Vagina (tissue), 2 donors: ENCODE measurements at regions not wholly inside any gene's neighbourhood (a gene's known extent, or its start where the extent isn't known, plus 50 kb on each side); places are given as distances from the start of the nearest gene placed in this dataset.

Experiments used
- DNase-seq, 2 donors: peaks; one replicate each; pipeline ENCODE4 v3.0.0-alpha.2; 2017; ENCODE audit errors: extremely low spot score in 2 of 2
- H3K27ac ChIP-seq: fragments of 200-600 bp; sonication (generic); one replicate; pipeline ENCODE4 v1.5.1; 2019
- H3K27me3 ChIP-seq: fragments of 200-600 bp; sonication (generic); one replicate; pipeline ENCODE4 v1.5.1; 2019
- H3K36me3 ChIP-seq, 2 donors: fragments of 200-600 bp; sonication (generic); one replicate each; pipeline ENCODE4 v1.5.1; 2017 to 2019
- H3K4me1 ChIP-seq: fragments of 200-600 bp; sonication (generic); one replicate; pipeline ENCODE4 v1.5.1; 2019
- H3K4me3 ChIP-seq, 2 donors: fragments of 200-600 bp; sonication (generic); 1 replicate in 1 of 2; 2 replicates in 1 of 2; pipeline ENCODE4 v1.5.1; 2016 to 2019
- H3K9me3 ChIP-seq: fragments of 200-600 bp; sonication (generic); one replicate; pipeline ENCODE4 v1.5.1; 2019
- POLR2A ChIP-seq, 2 donors: fragments of 450-650 bp; IDR thresholded peaks; one replicate each; pipeline ENCODE4 v1.6.1; 2017; ENCODE audit warnings: antibody characterized with exemption in 2 of 2, mild to moderate bottlenecking in 2 of 2, moderate library complexity in 2 of 2
- POLR2AphosphoS5 ChIP-seq, 2 donors: sonication (generic); formaldehyde crosslinking; IDR thresholded peaks; one replicate each; pipeline ENCODE4 v1.9.0; 2017; ENCODE audit warnings: antibody characterized with exemption in 2 of 2, mild to moderate bottlenecking in 2 of 2, low read depth in 1 of 2; ENCODE audit not compliant: insufficient read depth in 1 of 2
- intact Hi-C: fragments of 100-400 bp; cut with DNase I; formaldehyde crosslinking; loops from one replicate; pipeline ENCODE4 v1.15.1; 2023
- TF ChIP-seq, protein P1 (sequence below), 3 experiments: fragments of 450-650 bp in 2 of 3; fragments of 200-600 bp in 1 of 3; sonication (generic) in 1 of 3; IDR thresholded peaks; one replicate each; pipeline ENCODE4 v1.5.1; 2017 to 2019; ENCODE audit warnings: antibody characterized with exemption in 3 of 3, mild to moderate bottlenecking in 2 of 3, moderate library complexity in 2 of 3

DNA sequence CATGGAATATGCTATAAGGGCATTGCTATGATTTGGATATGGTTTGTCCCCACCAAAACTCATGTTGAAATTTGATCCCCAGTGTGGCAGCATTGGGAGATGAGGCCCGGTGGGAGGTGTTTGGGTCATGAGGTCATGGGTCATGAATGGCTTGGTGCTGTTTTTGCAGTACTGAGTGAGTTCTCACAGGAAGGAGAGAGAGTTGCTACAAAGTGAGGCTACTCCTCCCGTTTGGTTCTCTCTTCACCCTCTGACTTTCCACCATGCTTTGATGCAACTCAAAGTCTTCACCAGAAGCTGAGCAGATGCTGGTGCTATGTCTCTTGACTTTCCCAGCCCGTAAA is 388.1 kb upstream of the TMPO start:
- H3K36me3 ChIP-seq, result no peaks in the 10 kb centered on the region
- TF ChIP-seq POLR2AphosphoS5 (IDR thresholded peaks at IDR 0.05; ENCODE audit: insufficient read depth in 1 of 2, low read depth in 1 of 2) (no peak), POLR2A (IDR thresholded peaks at IDR 0.05) (no peak)
- TF ChIP-seq, protein P1, sequence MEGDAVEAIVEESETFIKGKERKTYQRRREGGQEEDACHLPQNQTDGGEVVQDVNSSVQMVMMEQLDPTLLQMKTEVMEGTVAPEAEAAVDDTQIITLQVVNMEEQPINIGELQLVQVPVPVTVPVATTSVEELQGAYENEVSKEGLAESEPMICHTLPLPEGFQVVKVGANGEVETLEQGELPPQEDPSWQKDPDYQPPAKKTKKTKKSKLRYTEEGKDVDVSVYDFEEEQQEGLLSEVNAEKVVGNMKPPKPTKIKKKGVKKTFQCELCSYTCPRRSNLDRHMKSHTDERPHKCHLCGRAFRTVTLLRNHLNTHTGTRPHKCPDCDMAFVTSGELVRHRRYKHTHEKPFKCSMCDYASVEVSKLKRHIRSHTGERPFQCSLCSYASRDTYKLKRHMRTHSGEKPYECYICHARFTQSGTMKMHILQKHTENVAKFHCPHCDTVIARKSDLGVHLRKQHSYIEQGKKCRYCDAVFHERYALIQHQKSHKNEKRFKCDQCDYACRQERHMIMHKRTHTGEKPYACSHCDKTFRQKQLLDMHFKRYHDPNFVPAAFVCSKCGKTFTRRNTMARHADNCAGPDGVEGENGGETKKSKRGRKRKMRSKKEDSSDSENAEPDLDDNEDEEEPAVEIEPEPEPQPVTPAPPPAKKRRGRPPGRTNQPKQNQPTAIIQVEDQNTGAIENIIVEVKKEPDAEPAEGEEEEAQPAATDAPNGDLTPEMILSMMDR (IDR thresholded peaks at IDR 0.05), result no peak
- no peak overlapping the region for H3K4me3 ChIP-seq
- H3K27me3 ChIP-seq, result no peaks in the 10 kb centered on the region
- H3K9me3 ChIP-seq, result no peaks in the 10 kb centered on the region
- H3K27ac ChIP-seq, result no peak overlapping the region
- peaks cover 13% of the 10 kb centered on the region for H3K4me1 ChIP-seq
- intact Hi-C loops, result no loop called here
- no peak for DNase-seq

DNA sequence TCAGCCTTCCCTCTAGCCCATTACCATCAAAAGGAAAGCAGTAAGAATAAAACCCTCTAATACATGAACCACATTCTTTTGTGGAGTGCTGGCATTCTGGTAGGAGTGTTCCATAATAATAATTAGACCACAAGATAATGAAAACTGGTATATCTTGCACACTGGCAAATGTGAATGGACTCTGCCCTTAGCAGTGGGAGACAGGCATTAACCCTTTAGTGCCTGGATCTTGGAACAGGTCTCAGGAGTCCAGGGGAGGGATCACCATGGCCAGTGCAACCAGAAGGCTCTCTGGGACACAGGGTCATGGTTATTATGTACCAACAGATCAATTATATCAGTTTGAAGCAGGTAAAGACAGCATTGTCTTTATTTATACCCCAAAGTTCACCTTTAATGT is 387.5 kb upstream of the TMPO start:
- Histone ChIP-seq H3K4me1 (peaks cover 13% of the 10 kb centered on the region), H3K27ac (no peak overlapping the region), H3K9me3 (no peaks in the 10 kb centered on the region), H3K27me3 (no peaks in the 10 kb centered on the region), H3K36me3 (no peaks in the 10 kb centered on the region), H3K4me3 (no peak overlapping the region)
- DNase-seq, result no peak
- no peak for TF ChIP-seq POLR2A (IDR thresholded peaks at IDR 0.05)
- TF ChIP-seq POLR2AphosphoS5 (IDR thresholded peaks at IDR 0.05; ENCODE audit: insufficient read depth in 1 of 2, low read depth in 1 of 2), result no peak
- TF ChIP-seq, protein P1 (IDR thresholded peaks at IDR 0.05), result no peak
- intact Hi-C loops, result no loop called here

GRCh38 chr12:98136544-98136943 is 378.8 kb upstream of the TMPO start:
- no peaks in the 10 kb centered on the region for H3K4me1 ChIP-seq
- H3K4me3 ChIP-seq, result no peak overlapping the region
- DNase-seq, result no peak
- H3K9me3 ChIP-seq, result no peaks in the 10 kb centered on the region
- H3K27ac ChIP-seq, result no peak overlapping the region
- TF ChIP-seq, protein P1 (IDR thresholded peaks at IDR 0.05), result no peak
- no peak for TF ChIP-seq POLR2A (IDR thresholded peaks at IDR 0.05)
- no peak for TF ChIP-seq POLR2AphosphoS5 (IDR thresholded peaks at IDR 0.05; ENCODE audit: insufficient read depth in 1 of 2, low read depth in 1 of 2)
- intact Hi-C loops, result no loop called here
- H3K36me3 ChIP-seq, result no peaks in the 10 kb centered on the region
- no peaks in the 10 kb centered on the region for H3K27me3 ChIP-seq

- no peaks in the 10 kb centered on the region for H3K36me3 ChIP-seq
- H3K9me3 ChIP-seq, result no peaks in the 10 kb centered on the region
- no peaks in the 10 kb centered on the region for H3K4me1 ChIP-seq
- intact Hi-C loops, result no loop called here
- TF ChIP-seq, protein P1 (IDR thresholded peaks at IDR 0.05), result no peak
- TF ChIP-seq POLR2A (IDR thresholded peaks at IDR 0.05), result no peak
- no peak for TF ChIP-seq POLR2AphosphoS5 (IDR thresholded peaks at IDR 0.05; ENCODE audit: insufficient read depth in 1 of 2, low read depth in 1 of 2)
- H3K4me3 ChIP-seq, result no peak overlapping the region
- no peak overlapping the region for H3K27ac ChIP-seq
- H3K27me3 ChIP-seq, result no peaks in the 10 kb centered on the region
- DNase-seq, result no peak
These were observed 378.1 kb upstream of the TMPO start for GRCh38 chr12:98137278-98137677.

DNA sequence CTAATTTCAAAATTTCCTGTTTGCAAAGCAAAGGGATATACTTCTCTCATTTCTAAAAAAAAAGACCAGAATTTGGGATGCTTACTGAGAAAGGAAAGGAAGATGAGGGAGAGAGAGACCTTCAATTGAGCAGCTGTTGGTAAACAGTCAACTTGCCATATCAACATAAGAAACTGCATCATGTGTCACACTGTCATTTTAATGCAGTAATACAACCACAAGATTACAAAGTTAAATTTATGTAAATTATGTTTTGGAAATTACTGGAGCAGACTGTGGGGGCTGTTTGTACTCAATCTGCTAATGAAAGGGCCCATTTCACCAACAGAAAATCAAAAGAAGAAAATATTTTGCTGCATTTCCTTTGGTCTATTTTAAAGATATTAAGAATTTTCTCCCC is 370.4 kb upstream of the TMPO start:
- no peaks in the 10 kb centered on the region for H3K9me3 ChIP-seq
- intact Hi-C loops, result no loop called here

More for the DNA sequence above, 370.4 kb upstream of the TMPO start:
- Histone ChIP-seq H3K27me3 (no peaks in the 10 kb centered on the region), H3K27ac (no peak overlapping the region), H3K36me3 (no peaks in the 10 kb centered on the region), H3K4me1 (no peaks in the 10 kb centered on the region), H3K4me3 (no peak overlapping the region)
- no peak for TF ChIP-seq POLR2A (IDR thresholded peaks at IDR 0.05)
- TF ChIP-seq POLR2AphosphoS5 (IDR thresholded peaks at IDR 0.05; ENCODE audit: insufficient read depth in 1 of 2, low read depth in 1 of 2), result no peak
- TF ChIP-seq, protein P1 (IDR thresholded peaks at IDR 0.05), result no peak
- no peak for DNase-seq
